ENCODE measurements at regions not wholly inside any gene's neighbourhood (a gene's known extent, or its start where the extent isn't known, plus 50 kb on each side); places are given as distances from the start of the nearest gene placed in this dataset.
"Not testable (repeated sequence)": the region's sequence is repeated elsewhere in the genome, so short reads cannot be mapped to it uniquely, and the experiment has no call there.

DNA sequence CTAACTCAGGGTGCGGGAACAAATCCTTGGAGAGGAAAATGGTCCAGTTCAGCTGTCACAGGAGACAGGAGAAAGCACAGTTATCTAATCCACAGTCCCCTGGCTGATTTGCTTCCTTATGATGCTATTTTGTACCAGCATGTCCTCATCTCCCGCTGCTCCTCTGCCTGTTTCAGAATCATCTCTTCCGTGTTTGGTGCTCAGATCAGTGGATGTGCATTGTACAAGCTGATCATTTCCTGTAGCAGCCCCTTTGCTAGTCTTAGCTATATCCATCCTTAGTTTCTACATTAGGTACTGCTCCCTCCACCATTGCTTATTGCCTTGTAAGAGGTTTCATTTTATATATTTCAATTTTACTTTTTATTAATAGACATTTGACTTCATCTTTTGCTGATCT, 238.0 kb upstream of the PRSS58 start:
- not testable (repeated sequence) for DNase-seq

- DNase-seq = not testable (repeated sequence)
Measured at GRCh38 chr7:142495301-142495700, 237.4 kb upstream of the PRSS58 start.

GRCh38 chr7:142494021-142494420, 236.2 kb upstream of the PRSS58 start:
- no peak for DNase-seq

DNA sequence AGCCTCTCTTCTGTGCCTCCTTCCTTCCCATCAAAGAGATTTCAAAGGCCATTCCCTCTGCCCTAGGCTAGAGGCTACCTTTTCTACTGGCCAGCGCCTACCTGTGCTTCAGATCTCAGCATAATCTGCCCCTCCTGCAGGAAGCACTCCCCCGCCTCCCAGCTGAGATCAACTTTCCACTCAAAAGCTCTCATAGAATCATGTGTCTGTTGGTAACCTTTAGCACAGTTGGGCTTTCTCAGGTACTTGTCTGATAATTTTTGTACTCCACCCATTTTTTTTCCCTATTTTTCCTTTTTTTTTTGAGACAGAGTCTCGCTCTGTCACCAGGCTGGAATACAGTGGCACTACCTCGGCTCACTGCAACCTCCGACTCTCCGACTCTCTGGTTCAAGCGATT, 231.0 kb upstream of the PRSS58 start:
- DNase-seq = no peak

- DNase-seq = no peak
Measured at GRCh38 chr7:142488036-142488633, 230.3 kb upstream of the PRSS58 start.

- not testable (repeated sequence) for DNase-seq
Measured at GRCh38 chr7:142487565-142487964, 229.7 kb upstream of the PRSS58 start.

DNA sequence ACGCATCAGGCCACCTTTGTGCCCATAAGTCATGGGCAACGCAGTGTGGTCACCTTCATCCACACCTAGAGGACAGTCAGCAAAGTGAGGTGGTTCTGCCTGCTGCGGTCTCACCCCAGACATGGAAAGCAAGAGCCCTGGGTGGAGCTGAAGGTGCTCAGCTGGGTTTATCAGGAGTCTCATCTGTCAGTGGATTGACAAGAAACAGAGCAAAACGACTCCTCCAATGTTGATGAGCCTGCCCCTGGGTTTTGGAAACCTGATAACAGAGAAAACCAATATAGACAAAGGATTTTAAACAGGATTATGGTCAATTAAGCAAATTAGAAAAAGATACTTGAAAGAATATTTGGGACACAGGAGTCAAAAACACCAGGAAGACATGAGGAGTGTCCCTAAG, 229.3 kb upstream of the PRSS58 start:
- DNase-seq = no peak

DNA sequence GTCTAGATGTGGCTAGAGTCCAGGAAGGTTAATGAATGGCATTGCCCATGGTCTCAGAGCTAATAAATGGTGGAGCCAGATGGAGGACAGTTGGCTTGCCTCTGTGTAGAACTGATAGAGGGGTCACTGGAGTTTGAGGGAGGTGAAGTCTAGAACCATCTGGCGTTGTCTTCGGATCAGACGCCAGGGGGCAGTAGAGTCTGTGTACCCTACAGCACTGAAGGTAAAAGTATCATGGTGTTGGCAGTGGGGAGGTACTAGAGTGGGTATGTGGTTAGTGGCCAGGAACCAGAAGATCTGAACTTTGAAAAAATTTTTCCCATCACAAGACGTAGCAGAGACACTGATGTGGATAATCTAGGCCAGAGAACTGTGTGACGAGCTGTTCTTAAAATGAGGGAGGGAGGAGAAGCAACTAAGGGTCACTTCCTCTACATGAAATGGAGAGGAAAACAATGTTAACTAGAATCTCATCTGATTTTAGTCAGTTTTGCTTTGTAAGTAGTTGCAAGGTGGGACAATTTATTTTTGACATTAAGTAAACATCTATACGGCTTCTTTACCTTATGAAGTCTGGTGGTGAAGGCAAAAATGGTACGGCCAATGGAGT, 227.9 kb upstream of the PRSS58 start:
- DNase-seq = no peak

DNA sequence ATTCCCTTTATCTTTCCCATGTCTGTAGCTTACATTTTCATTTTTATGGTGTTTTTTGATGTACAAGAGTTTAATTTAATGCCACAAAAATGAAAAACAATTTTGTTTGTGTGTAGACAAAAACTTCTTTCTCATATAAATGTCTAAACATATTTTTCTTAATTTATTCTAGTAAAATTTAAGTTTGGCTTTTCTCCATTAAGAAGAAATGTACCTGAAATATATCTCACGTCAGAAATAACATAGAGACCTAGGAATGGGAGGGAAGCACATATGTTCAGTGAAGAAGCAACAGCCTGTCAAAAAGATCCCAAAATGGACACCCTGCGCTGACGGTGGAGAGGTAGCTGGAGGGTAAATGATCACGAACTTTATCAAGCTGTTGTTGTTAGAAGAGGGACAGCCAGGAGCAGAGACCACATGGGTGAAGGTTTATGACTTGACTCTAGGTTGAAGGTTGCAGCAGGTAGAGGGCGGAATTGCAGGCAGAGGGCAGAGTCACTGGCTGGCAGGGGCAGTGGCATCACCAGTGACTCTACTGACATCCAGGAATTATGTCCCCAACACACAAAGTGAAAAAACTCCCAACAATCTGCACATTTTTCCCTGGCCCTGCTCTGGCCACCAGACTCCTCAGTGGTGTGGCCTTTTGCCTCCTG, 225.9 kb upstream of the PRSS58 start:
- DNase-seq = no peak

DNA sequence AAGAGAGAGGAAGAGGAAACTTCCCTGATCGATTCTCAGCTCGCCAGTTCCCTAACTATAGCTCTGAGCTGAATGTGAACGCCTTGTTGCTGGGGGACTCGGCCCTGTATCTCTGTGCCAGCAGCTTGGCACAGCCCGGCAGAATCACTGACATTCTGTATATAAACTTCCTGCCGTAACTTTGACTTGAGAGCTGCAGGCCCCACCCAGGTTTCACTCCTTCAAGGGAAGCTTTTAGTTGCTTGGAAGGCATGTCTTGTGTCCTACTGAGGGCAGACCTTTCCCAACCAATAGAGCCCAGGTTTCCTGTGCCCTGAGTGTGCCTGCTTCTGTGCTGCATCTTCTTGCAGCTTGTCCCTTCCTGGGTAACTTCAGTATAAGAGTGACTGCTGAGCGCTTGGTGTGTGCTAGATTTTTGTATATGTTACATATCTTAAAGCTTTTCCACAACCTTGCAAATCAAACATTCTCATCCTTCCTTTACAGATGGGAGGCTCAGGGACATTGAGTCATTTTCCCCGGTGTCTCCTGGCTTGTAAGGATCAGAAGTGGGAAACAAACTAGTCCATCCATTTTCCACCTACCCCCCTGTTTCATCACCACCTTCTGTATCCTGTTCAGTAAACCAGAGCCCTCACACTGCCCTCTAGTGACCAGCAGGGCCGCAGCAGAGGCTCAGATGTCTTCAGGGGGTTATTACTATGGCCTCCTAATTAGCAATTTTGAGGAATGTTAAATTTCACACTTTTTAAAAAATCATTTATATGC, 225.2 kb upstream of the PRSS58 start:
- peak in 3 of 4 experiments; percentile 4 to 47 (median 32) for DNase-seq

DNA sequence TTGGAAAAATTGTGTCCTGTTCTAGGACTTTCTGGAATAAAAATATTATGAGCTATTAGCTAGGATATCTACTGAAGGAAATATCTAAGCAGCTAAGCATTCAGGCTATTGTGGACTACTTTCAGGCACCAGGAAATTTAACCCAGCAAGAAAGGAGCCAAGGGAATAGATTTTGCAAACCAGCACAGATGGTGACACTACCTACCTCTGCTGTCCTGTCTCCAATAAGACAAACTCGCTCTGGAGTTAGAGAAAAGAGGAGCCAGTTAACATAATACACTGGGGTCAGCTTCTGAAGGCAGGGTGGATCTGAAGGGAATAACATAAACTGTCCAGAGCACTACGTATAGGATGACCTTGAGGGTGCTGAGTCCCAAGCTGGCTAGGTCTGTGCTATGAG, 223.7 kb upstream of the PRSS58 start:
- no peak for DNase-seq

GRCh38 chr7:142478479-142479220, 220.8 kb upstream of the PRSS58 start:
- DNase-seq = no peak

DNA sequence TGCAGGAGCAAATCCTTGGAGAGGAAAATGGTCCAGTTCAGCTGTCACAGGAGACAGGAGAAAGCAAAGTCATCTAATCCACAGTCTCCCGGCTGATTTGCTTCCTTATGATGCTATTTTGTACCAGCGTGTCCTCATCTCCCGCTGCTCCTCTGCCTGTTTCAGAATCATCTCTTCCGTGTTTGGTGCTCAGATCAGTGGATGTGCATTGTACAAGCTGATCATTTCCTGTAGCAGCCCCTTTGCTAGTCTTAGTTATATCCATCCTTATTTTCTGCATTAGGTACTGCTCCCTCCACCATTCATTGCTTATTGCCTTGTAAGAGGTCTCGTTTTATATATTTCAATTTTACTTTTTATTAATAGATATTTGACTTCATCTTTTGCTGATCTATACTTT, 219.9 kb upstream of the PRSS58 start:
- not testable (repeated sequence) for DNase-seq

DNA sequence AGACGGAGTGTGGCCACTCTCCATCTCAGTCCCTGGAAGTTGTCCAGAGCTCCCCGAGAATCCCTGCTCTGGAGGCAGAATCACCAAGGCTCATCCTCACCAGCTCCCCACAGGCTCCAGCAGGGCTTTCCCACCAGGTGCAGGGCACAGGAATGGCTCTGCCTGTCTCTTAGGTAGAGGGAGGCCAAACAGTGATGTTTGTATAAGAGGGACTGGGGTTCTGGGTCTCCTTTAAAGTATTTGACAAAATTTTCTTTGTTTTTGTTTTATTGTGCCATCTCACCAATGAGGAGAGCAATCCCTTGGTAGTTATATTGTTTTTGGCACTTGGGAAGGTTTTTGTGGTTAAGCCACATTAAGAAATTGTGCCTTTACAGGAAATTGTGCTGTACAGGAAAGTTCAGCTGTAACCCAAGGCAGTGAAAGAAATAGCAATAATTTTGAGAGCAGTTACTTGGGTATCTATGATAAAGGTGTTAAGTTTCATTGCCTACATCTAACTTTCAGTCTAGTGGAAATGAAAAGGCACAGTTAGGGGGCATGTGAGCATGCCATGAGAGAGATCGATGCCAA, 219.3 kb upstream of the PRSS58 start:
- DNase-seq = no peak

DNA sequence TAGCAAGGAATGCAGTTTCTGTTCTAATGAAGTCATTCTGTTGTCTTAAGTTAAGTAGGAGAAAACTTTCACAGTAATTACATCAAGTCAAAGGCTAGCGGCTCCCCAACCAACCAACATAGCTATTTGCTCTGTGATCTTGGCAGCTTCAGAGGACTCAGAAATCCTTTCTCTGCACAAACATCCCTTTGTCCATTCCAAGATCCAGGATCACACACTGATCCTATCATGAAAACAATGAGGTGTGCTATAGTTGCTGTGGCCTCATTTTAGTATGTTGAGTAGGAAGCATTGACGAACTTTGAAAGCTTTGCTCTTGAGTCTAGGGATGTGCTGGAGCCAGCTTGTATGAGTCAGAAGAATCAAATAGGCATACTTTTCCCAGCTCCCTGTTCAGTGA, 218.2 kb upstream of the PRSS58 start:
- no peak for DNase-seq

GRCh38 chr7:142471820-142472219, 214.0 kb upstream of the PRSS58 start:
- no peak for DNase-seq

GRCh38 chr7:142470544-142470830, 212.6 kb upstream of the PRSS58 start:
- DNase-seq = no peak

DNA sequence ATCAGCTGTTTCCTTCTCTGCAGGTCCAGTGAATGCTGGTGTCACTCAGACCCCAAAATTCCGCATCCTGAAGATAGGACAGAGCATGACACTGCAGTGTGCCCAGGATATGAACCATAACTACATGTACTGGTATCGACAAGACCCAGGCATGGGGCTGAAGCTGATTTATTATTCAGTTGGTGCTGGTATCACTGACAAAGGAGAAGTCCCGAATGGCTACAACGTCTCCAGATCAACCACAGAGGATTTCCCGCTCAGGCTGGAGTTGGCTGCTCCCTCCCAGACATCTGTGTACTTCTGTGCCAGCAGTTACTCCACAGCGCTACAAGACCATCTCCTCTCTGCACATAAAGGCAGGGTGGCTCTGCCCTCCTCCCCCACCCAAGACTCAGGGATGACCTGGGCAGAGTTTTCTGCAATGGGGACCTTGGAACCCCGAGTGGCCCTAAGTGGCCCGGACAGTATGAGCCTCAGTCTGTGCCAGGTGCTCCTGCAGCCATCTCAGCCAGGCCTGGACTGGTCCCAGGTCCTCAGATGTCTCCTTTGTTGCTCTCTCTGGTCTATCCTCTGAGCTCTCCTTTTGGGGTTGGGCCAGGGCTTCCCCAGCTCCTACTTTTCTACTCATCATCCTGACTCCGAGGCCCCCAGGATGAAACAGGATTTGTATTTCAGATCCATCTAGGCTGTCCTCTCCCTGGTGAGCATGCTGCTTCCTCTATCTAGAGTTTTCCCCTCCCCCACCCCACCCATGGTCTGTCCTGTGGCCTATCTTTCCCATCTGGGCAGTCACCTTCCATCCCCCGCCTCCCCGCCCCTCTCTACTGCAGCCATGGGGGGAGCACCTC, 212.1 kb upstream of the PRSS58 start:
- no peak for DNase-seq

DNA sequence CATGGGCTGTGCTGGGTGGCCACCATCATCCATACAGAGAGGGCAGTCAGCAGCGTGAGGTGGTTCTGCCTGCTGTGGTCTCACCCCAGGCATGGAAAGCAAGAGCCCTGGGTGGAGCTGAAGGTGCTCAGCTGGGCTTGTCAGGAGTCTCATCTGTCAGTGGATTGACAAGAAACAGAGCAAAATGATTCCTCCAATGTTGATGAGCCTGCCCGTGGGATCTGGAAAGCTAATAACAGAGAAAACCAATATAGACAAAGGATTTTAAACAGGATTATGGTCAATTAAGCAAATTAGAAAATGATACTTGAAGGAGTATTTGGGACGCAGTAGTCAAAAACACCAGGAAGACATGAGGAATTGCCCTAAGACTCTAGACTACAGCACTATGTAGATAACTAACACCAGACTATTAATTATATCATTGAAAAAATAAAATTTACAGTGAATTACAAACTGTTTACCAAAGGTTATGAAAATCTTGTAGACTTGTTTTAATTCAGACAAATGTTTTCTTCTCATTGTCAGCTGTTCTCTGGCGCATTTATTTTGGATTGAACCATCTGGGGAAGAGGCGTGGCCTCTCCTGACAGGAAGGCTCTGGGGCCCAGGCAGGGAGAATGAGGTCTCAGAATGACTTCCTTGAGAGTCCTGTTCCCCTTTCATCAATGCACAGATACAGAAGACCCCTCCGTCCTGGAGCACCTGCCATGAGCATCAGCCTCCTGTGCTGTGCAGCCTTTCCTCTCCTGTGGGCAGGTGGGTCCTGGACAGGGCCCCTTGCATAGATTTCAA, 211.2 kb upstream of the PRSS58 start:
- DNase-seq = no peak

- not testable (repeated sequence) for DNase-seq
Measured at GRCh38 chr7:142467056-142467655, 209.3 kb upstream of the PRSS58 start.

Data from activated naive CD4-positive, alpha-beta T cell (primary cell).